ENCODE measurements at regions not wholly inside any gene's neighbourhood (a gene's known extent, or its start where the extent isn't known, plus 50 kb on each side); places are given as distances from the start of the nearest gene placed in this dataset.
"Not testable (repeated sequence)": the region's sequence is repeated elsewhere in the genome, so short reads cannot be mapped to it uniquely, and the experiment has no call there.

GRCh38 chr4:8965896-8966295 is 94.3 kb upstream of the HMX1 start:
- DNase-seq = not testable (repeated sequence)

- DNase-seq = not testable (repeated sequence)
Measured at GRCh38 chr4:8964201-8964788, 92.7 kb upstream of the HMX1 start.

GRCh38 chr4:8963533-8963932 is 91.9 kb upstream of the HMX1 start:
- DNase-seq = not testable (repeated sequence)

- peak; percentile 25 for DNase-seq
Measured at GRCh38 chr4:8961343-8961742, 89.7 kb upstream of the HMX1 start.

GRCh38 chr4:8959471-8959870 is 87.8 kb upstream of the HMX1 start:
- not testable (repeated sequence) for DNase-seq

GRCh38 chr4:8954001-8954400 is 82.4 kb upstream of the HMX1 start:
- DNase-seq = not testable (repeated sequence)

GRCh38 chr4:8952791-8953190 is 81.2 kb upstream of the HMX1 start:
- DNase-seq = not testable (repeated sequence)

- not testable (repeated sequence) for DNase-seq
Measured at GRCh38 chr4:8952109-8952508, 80.5 kb upstream of the HMX1 start.

- not testable (repeated sequence) for DNase-seq
Measured at GRCh38 chr4:8945506-8945905, 73.9 kb upstream of the HMX1 start.

- not testable (repeated sequence) for DNase-seq
Measured at GRCh38 chr4:8943367-8943766, 71.7 kb upstream of the HMX1 start.

- DNase-seq = not testable (repeated sequence)
Measured at GRCh38 chr4:8942088-8942487, 70.4 kb upstream of the HMX1 start.

- DNase-seq = not testable (repeated sequence)
Measured at GRCh38 chr4:8941492-8941805, 69.8 kb upstream of the HMX1 start.

GRCh38 chr4:8940792-8941491 is 69.3 kb upstream of the HMX1 start:
- DNase-seq = no peak

- no peak for DNase-seq
Measured at GRCh38 chr4:8939840-8940742, 68.5 kb upstream of the HMX1 start.

- no peak for DNase-seq
Measured at GRCh38 chr4:8939160-8939839, 67.7 kb upstream of the HMX1 start.

- DNase-seq = no peak
Measured at GRCh38 chr4:8938623-8939022, 67.0 kb upstream of the HMX1 start.

- DNase-seq = no peak
Measured at GRCh38 chr4:8938137-8938536, 66.5 kb upstream of the HMX1 start.

GRCh38 chr4:8932884-8933283 is 61.2 kb upstream of the HMX1 start:
- no peak for DNase-seq

GRCh38 chr4:8928074-8928473 is 56.4 kb upstream of the HMX1 start:
- DNase-seq = no peak

- DNase-seq = no peak
Measured at GRCh38 chr4:8922481-8922880, 50.8 kb upstream of the HMX1 start.

GRCh38 chr4:8921465-8921864 is 49.8 kb upstream of the HMX1 start:
- no peak for DNase-seq

Measured in midbrain (tissue), 1 donor.